Suprapubic skin (tissue), 4 donors: ENCODE measurements at regions not wholly inside any gene's neighbourhood (a gene's known extent, or its start where the extent isn't known, plus 50 kb on each side); places are given as distances from the start of the nearest gene placed in this dataset.

Experiments
- EP300 ChIP-seq: sonication (generic); formaldehyde crosslinking; IDR thresholded peaks from one replicate; pipeline ENCODE4 v1.6.1; 2017; ENCODE audit warnings: antibody characterized with exemption
- POLR2A ChIP-seq, 2 donors: fragments of 450-650 bp; IDR thresholded peaks; one replicate each; pipeline ENCODE4 v1.6.1; 2017; ENCODE audit warnings: antibody characterized with exemption in 2 of 2, mild to moderate bottlenecking in 2 of 2, moderate library complexity in 2 of 2
- POLR2AphosphoS5 ChIP-seq, 3 donors: sonication (generic); formaldehyde crosslinking; IDR thresholded peaks; one replicate each; pipeline ENCODE4 v1.6.1; 2017; ENCODE audit warnings: antibody characterized with exemption in 3 of 3
- TF ChIP-seq, protein P1 (sequence below), 2 donors: fragments of 200-600 bp in 1 of 2; fragments of 450-650 bp in 1 of 2; sonication (generic) in 1 of 2; IDR thresholded peaks; one replicate each; pipeline ENCODE4 v1.5.1; 2016 to 2019; ENCODE audit warnings: antibody characterized with exemption in 2 of 2, mild to moderate bottlenecking in 1 of 2, moderate library complexity in 1 of 2

DNA sequence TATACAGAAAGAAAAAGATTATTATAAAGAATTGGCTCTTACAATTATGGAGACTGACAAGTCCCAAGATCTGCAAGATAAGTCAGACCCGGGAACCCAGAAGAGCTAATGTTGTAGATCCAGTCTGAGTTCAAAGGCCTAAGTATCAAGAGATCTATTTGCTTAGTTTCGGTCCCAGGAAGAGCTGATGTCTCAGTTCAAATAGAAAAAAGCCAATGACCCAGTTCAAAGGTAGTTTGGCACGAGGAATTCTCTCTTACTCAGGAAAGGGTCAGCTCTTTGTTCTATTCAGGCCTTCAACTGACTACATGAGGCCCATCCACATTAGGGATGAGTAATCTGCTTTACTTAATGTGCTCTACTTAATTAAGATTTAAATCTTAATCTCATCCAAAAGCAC, 128.3 kb upstream of the PLCXD3 start:
- TF ChIP-seq POLR2A (IDR thresholded peaks at IDR 0.05) (no peak), POLR2AphosphoS5 (IDR thresholded peaks at IDR 0.05) (no peak), EP300 (no peak)
- TF ChIP-seq, protein P1, sequence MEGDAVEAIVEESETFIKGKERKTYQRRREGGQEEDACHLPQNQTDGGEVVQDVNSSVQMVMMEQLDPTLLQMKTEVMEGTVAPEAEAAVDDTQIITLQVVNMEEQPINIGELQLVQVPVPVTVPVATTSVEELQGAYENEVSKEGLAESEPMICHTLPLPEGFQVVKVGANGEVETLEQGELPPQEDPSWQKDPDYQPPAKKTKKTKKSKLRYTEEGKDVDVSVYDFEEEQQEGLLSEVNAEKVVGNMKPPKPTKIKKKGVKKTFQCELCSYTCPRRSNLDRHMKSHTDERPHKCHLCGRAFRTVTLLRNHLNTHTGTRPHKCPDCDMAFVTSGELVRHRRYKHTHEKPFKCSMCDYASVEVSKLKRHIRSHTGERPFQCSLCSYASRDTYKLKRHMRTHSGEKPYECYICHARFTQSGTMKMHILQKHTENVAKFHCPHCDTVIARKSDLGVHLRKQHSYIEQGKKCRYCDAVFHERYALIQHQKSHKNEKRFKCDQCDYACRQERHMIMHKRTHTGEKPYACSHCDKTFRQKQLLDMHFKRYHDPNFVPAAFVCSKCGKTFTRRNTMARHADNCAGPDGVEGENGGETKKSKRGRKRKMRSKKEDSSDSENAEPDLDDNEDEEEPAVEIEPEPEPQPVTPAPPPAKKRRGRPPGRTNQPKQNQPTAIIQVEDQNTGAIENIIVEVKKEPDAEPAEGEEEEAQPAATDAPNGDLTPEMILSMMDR (IDR thresholded peaks at IDR 0.05): no peak
